ENCODE measurements at regions not wholly inside any gene's neighbourhood (a gene's known extent, or its start where the extent isn't known, plus 50 kb on each side); places are given as distances from the start of the nearest gene placed in this dataset.

DNA sequence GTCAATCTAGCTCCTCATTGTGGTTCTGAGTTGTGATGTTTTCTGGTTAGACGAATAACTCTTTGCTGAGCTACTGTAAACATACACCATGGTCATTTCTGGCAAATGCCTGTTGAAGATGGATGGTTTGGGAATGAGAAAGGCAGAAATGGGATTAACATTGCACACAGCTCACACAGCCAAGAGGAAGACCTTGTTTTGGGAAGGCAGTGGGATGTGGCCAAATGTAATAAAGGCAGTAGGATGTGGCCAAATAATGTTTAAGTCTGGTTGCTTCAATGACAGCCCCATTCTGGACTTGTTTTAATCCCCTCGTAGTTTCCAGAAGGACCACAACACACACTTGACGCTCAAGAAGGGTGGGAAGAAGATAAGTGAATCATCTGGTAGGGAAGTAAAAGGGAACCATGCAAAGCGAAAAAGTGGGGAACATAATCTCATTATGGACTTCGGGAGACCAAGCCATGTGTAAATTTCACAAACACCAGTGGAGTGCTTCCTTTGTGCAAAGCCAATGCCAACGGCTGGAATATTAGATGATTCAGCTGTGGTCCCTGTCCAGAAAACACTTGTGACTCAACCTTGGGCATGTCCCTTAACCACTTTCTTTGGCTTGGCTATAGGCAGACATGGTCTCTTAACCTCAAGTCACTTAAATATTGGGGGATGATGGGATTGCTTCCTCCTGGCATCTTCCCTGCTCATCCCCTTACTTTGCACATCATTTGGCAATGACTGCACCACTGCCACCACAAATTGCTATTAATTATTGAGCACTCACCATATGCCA is 284.4 kb upstream of the CRY1 start:
- no peak for TF ChIP-seq RARB (CRISPR knock-in tag; IDR thresholded peaks at IDR 0.05)
- no peak for TF ChIP-seq ZFP30 (CRISPR knock-in tag; IDR thresholded peaks at IDR 0.05)
- TF ChIP-seq ZNF8 (CRISPR knock-in tag; IDR thresholded peaks at IDR 0.05) = no peak
- no peak for TF ChIP-seq ESRRG (CRISPR knock-in tag; IDR thresholded peaks at IDR 0.05)
- no peak for TF ChIP-seq TCF4 (CRISPR knock-in tag; IDR thresholded peaks at IDR 0.05; ENCODE audit: borderline replicate concordance)
- no peak for TF ChIP-seq GLIS3 (CRISPR knock-in tag; IDR thresholded peaks at IDR 0.05)
- no peak for TF ChIP-seq ZNF565 (CRISPR knock-in tag; conservative IDR thresholded peaks at IDR 0.05; ENCODE audit: low read depth)
